Smooth muscle cell (in vitro differentiated cells): ENCODE measurements at regions not wholly inside any gene's neighbourhood (a gene's known extent, or its start where the extent isn't known, plus 50 kb on each side); places are given as distances from the start of the nearest gene placed in this dataset.

Experiments
- DNase-seq: peaks from one replicate; lab custom pipeline; 2025; ENCODE audit not compliant: unreplicated experiment; lab: John Stamatoyannopoulos, UW
- H2AFZ ChIP-seq: fragments of 200-600 bp; sonication (generic); 2 replicates; pipeline ENCODE4 v1.6.0; 2016; ENCODE audit warnings: antibody characterized with exemption, low read depth, mild to moderate bottlenecking
- H3F3A ChIP-seq: fragments of 200-600 bp; sonication (generic); 2 replicates; pipeline ENCODE4 v1.6.0; 2017; ENCODE audit warnings: antibody characterized with exemption, low read depth
- H3K27ac ChIP-seq: fragments of 200-600 bp; sonication (generic); 2 replicates; pipeline ENCODE4 v1.5.1; 2016; ENCODE audit warnings: low read depth, mild to moderate bottlenecking
- H3K27me3 ChIP-seq: fragments of 200-600 bp; sonication (generic); 2 replicates; pipeline ENCODE4 v1.6.1; 2016; ENCODE audit warnings: low read depth, mild to moderate bottlenecking
- H3K36me3 ChIP-seq: fragments of 200-600 bp; sonication (generic); 2 replicates; pipeline ENCODE4 v1.5.1; 2016; ENCODE audit warnings: low read depth
- H3K4me1 ChIP-seq: fragments of 200-600 bp; sonication (generic); 2 replicates; pipeline ENCODE4 v1.5.1; 2016; ENCODE audit warnings: low read depth
- H3K4me2 ChIP-seq: fragments of 200-600 bp; sonication (generic); 2 replicates; pipeline ENCODE4 v1.6.0; 2016; ENCODE audit warnings: mild to moderate bottlenecking
- H3K4me3 ChIP-seq: fragments of 200-600 bp; sonication (generic); 2 replicates; pipeline ENCODE4 v1.5.1; 2016; ENCODE audit warnings: mild to moderate bottlenecking
- H3K79me2 ChIP-seq: fragments of 200-600 bp; sonication (generic); 2 replicates; pipeline ENCODE4 v1.6.0; 2016; ENCODE audit warnings: low read depth, mild to moderate bottlenecking
- H3K9ac ChIP-seq: fragments of 200-600 bp; sonication (generic); 2 replicates; pipeline ENCODE4 v1.6.0; 2016; ENCODE audit warnings: low read depth
- H3K9me3 ChIP-seq: fragments of 200-600 bp; sonication (generic); replicated peaks from 2 replicates; pipeline ENCODE4 v1.5.1; 2016; ENCODE audit warnings: low read depth
- H4K20me1 ChIP-seq: fragments of 200-600 bp; sonication (generic); 2 replicates; pipeline ENCODE4 v1.6.0; 2016; ENCODE audit warnings: low read depth
- CTCF ChIP-seq: fragments of 200-600 bp; sonication (generic); IDR thresholded peaks from 2 replicates; pipeline ENCODE4 v1.5.1; 2017; ENCODE audit warnings: borderline replicate concordance, mild to moderate bottlenecking, antibody characterized with exemption; ENCODE audit not compliant: insufficient read depth, poor library complexity, severe bottlenecking
- WGBS: methylation state at CpG from one replicate; pipeline ENCODE4 v1.1.7; 2016; ENCODE audit warnings: low lambda C conversion rate; 5-methylcytosine and 5-hydroxymethylcytosine counted together

DNA sequence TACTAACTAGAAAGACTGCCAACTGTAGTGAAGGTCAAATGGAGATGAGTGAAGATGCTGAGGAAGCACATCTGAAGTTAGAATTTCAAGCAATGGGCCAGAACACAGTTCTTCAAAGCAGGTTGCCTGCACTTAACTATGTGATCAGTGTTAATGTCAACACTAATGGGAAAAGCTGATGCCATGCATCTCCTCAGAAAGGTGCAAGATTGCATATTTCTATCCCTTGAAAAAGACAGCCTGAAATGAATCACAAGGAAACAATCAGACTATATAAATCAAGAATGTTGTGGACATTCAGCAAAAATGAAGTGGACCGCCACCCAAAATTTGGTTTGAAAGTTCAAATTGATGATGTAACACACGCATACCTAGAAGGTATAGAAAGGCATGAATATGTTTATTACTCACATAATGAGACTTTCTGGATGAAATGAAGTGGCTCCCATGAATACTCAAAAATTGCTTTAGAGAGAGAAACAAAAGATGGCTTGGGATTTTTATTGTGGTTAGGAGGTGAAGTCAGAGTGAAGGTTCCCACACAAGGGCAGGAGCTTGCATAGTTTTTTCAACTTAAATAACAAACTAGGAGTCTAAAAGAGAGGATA, 522.4 kb downstream of the KCTD12 start:
- Histone ChIP-seq H4K20me1 (no peaks in the 10 kb centered on the region), H3K9ac (no peak overlapping the region), H3K27ac (no peak overlapping the region), H3K79me2 (no peaks in the 10 kb centered on the region), H3K4me1 (no peaks in the 10 kb centered on the region), H2AFZ (no peak overlapping the region), H3F3A (no peaks in the 10 kb centered on the region), H3K4me3 (no peak overlapping the region), H3K9me3 (no peaks in the 10 kb centered on the region), H3K4me2 (no peak overlapping the region), H3K27me3 (no peaks in the 10 kb centered on the region), H3K36me3 (no peaks in the 10 kb centered on the region)
- 96% methylated on average over 2 of the region's 2 CpGs for WGBS
- TF ChIP-seq CTCF, result no peak
- no peak for DNase-seq

DNA sequence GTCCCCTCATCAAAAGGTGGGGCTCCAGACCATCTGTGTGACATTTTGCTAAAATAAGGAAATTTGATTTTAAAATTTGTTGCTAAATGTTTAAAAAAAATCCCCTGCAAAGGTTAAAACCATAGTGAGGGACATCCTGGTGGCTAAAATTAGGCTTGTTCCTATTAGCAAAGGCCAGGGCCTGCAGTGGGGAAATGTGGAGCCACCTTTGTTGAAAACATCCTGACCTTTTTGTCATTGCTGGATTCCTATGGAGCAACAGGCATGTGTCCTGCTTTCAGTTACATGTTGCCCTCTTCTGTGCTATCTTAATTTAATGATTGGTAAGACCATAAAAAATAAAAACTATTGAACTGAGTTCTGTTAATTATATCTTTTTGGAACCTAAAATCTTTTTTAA, 524.3 kb downstream of the KCTD12 start:
- H3K9ac ChIP-seq, result no peak overlapping the region
- no peak for TF ChIP-seq CTCF
- H3K27ac ChIP-seq, result no peak overlapping the region

DNA sequence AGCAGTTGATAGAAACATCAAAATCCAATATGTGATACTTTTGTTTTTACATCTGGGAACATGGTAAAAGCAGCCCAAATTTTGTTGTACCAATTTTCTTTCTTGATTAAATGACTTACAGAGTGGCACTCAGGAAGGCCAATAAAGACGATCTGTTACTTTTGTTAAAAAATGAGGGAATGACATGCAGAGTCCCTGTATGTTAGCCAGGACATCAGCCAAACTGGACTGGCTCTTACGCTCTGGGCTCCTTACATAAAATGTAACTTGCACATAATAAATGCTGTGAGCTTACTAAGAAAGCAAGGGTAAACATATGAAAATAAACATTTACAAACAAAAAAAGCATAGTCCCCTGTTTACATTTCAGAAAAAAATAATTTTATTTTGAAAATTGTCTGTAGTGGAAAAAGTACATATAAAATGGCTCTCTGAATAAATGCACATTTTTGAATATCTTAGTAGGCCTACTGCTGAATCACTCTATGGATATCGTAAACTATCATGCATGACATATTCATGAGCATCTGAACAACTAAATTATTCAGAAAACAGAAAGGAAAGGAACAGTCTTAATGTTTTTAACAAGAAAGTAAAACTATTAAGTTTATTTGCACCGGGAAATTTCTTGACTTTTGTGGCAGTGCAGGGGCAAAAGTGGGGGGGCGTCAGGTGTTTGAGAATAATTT, 534.5 kb downstream of the KCTD12 start:
- Histone ChIP-seq H3K9ac (no peak overlapping the region), H3K27ac (no peak overlapping the region), H3K79me2 (no peaks in the 10 kb centered on the region), H3K4me2 (no peak overlapping the region), H3F3A (no peaks in the 10 kb centered on the region), H4K20me1 (no peaks in the 10 kb centered on the region), H3K36me3 (no peaks in the 10 kb centered on the region), H3K27me3 (no peaks in the 10 kb centered on the region), H3K4me1 (no peaks in the 10 kb centered on the region), H3K9me3 (no peaks in the 10 kb centered on the region), H3K4me3 (no peak overlapping the region), H2AFZ (no peak overlapping the region)
- TF ChIP-seq CTCF, result no peak
- DNase-seq, result no peak
- WGBS, result 71% methylated on average over 5 of the region's 5 CpGs

More for the DNA sequence above, 524.3 kb downstream of the KCTD12 start:
- Histone ChIP-seq H3K4me3 (no peak overlapping the region), H3K4me1 (no peaks in the 10 kb centered on the region), H3K27me3 (no peaks in the 10 kb centered on the region), H3F3A (no peaks in the 10 kb centered on the region), H2AFZ (no peak overlapping the region), H3K9me3 (no peaks in the 10 kb centered on the region), H4K20me1 (no peaks in the 10 kb centered on the region), H3K36me3 (no peaks in the 10 kb centered on the region), H3K79me2 (no peaks in the 10 kb centered on the region), H3K4me2 (no peak overlapping the region)
- DNase-seq, result no peak

- Histone ChIP-seq H3K4me2 (no peak overlapping the region), H3K27me3 (no peaks in the 10 kb centered on the region), H3K4me1 (no peaks in the 10 kb centered on the region), H3F3A (no peaks in the 10 kb centered on the region), H3K4me3 (no peak overlapping the region), H3K27ac (no peak overlapping the region), H4K20me1 (no peaks in the 10 kb centered on the region), H3K9ac (no peak overlapping the region), H3K79me2 (no peaks in the 10 kb centered on the region), H3K36me3 (no peaks in the 10 kb centered on the region), H3K9me3 (no peaks in the 10 kb centered on the region), H2AFZ (no peak overlapping the region)
- 73% methylated on average over 1 of the region's 1 CpG for WGBS
- TF ChIP-seq CTCF, result no peak
- DNase-seq, result no peak
Measured at GRCh38 chr13:76350399-76350798, 535.8 kb downstream of the KCTD12 start.
